ENCODE measurements at regions not wholly inside any gene's neighbourhood (a gene's known extent, or its start where the extent isn't known, plus 50 kb on each side); places are given as distances from the start of the nearest gene placed in this dataset.

GRCh38 chr13:39941911-39942551 lies 286.6 kb downstream of the COG6 start:
- no peak overlapping the region for H3K27ac Mint-ChIP-seq
- no peak overlapping the region for H3K4me3 Mint-ChIP-seq
- H3K4me1 Mint-ChIP-seq = peaks cover 24% of the 10 kb centered on the region
- H3K9me3 Mint-ChIP-seq = no peaks in the 10 kb centered on the region
- CTCF ChIA-PET = interaction anchor here (0.7 to 4.4 kb wide), 44 partner anchors 9 to 835 kb away, joined by 3 to 55 read pairs (median 4); no protein-coding TSS in a partner anchor
- peaks cover 22% of the 10 kb centered on the region for H3K27me3 Mint-ChIP-seq (ENCODE audit: low read depth)
- ATAC-seq = peak; percentile 18
- TF ChIP-seq EMX1 (CRISPR knock-in tag; IDR thresholded peaks at IDR 0.05) (no peak), FOXK1 (CRISPR knock-in tag; IDR thresholded peaks at IDR 0.05) (no peak), ZNF532 (CRISPR knock-in tag; IDR thresholded peaks at IDR 0.05; ENCODE audit: borderline replicate concordance) (no peak), MAX (CRISPR knock-in tag; IDR thresholded peaks at IDR 0.05) (no peak), ZNF317 (CRISPR knock-in tag; IDR thresholded peaks at IDR 0.05; ENCODE audit: borderline replicate concordance, low read depth) (no peak), ZSCAN18 (CRISPR knock-in tag; IDR thresholded peaks at IDR 0.05) (no peak), ZNF263 (CRISPR knock-in tag; IDR thresholded peaks at IDR 0.05; ENCODE audit: low read depth) (no peak), ZBTB43 (CRISPR knock-in tag; IDR thresholded peaks at IDR 0.05) (no peak)
- TF ChIP-seq, protein P1, sequence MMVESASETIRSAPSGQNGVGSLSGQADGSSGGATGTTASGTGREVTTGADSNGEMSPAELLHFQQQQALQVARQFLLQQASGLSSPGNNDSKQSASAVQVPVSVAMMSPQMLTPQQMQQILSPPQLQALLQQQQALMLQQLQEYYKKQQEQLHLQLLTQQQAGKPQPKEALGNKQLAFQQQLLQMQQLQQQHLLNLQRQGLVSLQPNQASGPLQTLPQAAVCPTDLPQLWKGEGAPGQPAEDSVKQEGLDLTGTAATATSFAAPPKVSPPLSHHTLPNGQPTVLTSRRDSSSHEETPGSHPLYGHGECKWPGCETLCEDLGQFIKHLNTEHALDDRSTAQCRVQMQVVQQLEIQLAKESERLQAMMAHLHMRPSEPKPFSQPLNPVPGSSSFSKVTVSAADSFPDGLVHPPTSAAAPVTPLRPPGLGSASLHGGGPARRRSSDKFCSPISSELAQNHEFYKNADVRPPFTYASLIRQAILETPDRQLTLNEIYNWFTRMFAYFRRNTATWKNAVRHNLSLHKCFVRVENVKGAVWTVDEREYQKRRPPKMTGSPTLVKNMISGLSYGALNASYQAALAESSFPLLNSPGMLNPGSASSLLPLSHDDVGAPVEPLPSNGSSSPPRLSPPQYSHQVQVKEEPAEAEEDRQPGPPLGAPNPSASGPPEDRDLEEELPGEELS (CRISPR knock-in tag; IDR thresholded peaks at IDR 0.05) = no peak
- POLR2A ChIA-PET = no interaction called here
- no peak for DNase-seq (ENCODE audit: low spot score)
- H3K36me3 Mint-ChIP-seq = no peaks in the 10 kb centered on the region

DNA sequence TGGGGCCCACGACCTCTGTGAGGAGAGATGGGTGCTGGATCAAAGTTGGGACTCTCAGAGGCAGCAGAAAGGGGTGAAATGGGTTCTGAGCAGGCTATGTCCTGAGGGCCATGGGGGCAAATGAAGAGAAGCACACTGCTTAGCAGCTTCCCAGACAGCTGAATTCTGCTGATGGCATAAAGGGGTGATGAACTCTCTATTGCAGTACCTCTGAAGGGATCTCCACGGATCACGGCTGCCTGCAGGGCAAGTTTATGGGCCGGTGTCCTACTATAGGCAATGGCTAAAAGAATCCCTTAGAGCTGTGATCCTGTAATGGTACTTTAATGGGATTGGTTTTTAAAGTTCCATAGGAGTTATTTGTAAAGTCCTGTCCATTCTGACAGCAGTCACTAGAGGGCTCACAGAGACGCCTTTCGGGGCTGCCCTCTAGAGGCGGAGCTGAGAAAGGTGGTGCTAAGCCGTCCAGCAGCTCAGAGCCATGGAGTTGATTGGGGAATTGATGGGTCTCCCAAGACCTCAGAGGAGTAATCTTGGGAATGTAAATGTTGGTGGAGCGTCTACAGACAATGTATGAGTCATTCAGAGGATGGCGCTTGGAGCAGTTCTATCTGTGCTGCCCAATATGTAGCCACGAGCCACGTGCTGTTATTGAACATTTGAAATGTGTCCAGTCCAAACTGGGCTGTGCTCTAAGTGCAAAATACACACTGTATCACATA lies 287.3 kb downstream of the COG6 start:
- Mint-ChIP-seq H3K4me3 (no peak overlapping the region), H3K27me3 (ENCODE audit: low read depth) (peaks cover 22% of the 10 kb centered on the region), H3K9me3 (no peaks in the 10 kb centered on the region), H3K36me3 (no peaks in the 10 kb centered on the region), H3K27ac (no peak overlapping the region), H3K4me1 (peaks cover 24% of the 10 kb centered on the region)
- TF ChIP-seq GTF2I (CRISPR knock-in tag; conservative IDR thresholded peaks at IDR 0.05) = no peak
- TF ChIP-seq RELA (CRISPR knock-in tag; IDR thresholded peaks at IDR 0.05; ENCODE audit: borderline replicate concordance) = no peak
- TF ChIP-seq, protein P2, sequence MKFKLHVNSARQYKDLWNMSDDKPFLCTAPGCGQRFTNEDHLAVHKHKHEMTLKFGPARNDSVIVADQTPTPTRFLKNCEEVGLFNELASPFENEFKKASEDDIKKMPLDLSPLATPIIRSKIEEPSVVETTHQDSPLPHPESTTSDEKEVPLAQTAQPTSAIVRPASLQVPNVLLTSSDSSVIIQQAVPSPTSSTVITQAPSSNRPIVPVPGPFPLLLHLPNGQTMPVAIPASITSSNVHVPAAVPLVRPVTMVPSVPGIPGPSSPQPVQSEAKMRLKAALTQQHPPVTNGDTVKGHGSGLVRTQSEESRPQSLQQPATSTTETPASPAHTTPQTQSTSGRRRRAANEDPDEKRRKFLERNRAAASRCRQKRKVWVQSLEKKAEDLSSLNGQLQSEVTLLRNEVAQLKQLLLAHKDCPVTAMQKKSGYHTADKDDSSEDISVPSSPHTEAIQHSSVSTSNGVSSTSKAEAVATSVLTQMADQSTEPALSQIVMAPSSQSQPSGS (CRISPR knock-in tag; IDR thresholded peaks at IDR 0.05; ENCODE audit: borderline replicate concordance, low read depth) = no peak
- no peak for TF ChIP-seq ZNF121 (CRISPR knock-in tag; IDR thresholded peaks at IDR 0.05)
- TF ChIP-seq, protein P3, sequence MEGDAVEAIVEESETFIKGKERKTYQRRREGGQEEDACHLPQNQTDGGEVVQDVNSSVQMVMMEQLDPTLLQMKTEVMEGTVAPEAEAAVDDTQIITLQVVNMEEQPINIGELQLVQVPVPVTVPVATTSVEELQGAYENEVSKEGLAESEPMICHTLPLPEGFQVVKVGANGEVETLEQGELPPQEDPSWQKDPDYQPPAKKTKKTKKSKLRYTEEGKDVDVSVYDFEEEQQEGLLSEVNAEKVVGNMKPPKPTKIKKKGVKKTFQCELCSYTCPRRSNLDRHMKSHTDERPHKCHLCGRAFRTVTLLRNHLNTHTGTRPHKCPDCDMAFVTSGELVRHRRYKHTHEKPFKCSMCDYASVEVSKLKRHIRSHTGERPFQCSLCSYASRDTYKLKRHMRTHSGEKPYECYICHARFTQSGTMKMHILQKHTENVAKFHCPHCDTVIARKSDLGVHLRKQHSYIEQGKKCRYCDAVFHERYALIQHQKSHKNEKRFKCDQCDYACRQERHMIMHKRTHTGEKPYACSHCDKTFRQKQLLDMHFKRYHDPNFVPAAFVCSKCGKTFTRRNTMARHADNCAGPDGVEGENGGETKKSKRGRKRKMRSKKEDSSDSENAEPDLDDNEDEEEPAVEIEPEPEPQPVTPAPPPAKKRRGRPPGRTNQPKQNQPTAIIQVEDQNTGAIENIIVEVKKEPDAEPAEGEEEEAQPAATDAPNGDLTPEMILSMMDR (IDR thresholded peaks at IDR 0.05) = peak; percentile 73
- TF ChIP-seq JAZF1 (CRISPR knock-in tag; IDR thresholded peaks at IDR 0.05) = no peak
- peak; percentile 20; the same call in 1 of the 2 replicates for TF ChIP-seq TEAD1 (CRISPR knock-in tag; IDR thresholded peaks at IDR 0.05)
- POLR2A ChIA-PET = no interaction called here
- ATAC-seq (peak; percentile 96), DNase-seq (ENCODE audit: low spot score) (peak; percentile 84)
- CTCF ChIA-PET = interaction anchor here (0.5 to 4.4 kb wide), 48 partner anchors 10 to 835 kb away, joined by 3 to 55 read pairs (median 4); no protein-coding TSS in a partner anchor
